ENCODE measurements at regions not wholly inside any gene's neighbourhood (a gene's known extent, or its start where the extent isn't known, plus 50 kb on each side); places are given as distances from the start of the nearest gene placed in this dataset.

DNA sequence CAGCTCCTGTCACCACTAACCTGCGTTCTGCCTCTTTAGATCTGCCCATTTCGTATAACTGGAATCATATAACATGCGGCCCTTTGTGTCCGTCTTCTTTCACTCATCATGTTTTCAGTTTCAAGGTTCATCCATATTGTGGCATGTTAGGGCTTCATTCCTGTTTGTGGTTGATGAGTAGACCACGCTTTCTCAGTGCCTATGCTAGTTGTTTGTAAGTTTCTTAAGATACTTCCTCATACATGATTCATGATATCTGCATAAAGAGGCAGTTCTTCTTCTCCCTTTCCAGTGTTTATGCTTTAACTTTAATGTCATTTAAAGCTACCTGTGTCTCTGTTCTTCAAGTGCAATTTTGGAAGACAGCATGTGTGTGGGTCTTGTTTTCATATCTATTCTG, 79.5 kb upstream of the FAM20C start:
- no peak for TF ChIP-seq POLR2A (IDR thresholded peaks at IDR 0.05; ENCODE audit: control extremely low read depth in 1 of 2, low read depth in 2 of 2, low read length in 2 of 2)
- TF ChIP-seq, protein P1, sequence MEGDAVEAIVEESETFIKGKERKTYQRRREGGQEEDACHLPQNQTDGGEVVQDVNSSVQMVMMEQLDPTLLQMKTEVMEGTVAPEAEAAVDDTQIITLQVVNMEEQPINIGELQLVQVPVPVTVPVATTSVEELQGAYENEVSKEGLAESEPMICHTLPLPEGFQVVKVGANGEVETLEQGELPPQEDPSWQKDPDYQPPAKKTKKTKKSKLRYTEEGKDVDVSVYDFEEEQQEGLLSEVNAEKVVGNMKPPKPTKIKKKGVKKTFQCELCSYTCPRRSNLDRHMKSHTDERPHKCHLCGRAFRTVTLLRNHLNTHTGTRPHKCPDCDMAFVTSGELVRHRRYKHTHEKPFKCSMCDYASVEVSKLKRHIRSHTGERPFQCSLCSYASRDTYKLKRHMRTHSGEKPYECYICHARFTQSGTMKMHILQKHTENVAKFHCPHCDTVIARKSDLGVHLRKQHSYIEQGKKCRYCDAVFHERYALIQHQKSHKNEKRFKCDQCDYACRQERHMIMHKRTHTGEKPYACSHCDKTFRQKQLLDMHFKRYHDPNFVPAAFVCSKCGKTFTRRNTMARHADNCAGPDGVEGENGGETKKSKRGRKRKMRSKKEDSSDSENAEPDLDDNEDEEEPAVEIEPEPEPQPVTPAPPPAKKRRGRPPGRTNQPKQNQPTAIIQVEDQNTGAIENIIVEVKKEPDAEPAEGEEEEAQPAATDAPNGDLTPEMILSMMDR (IDR thresholded peaks at IDR 0.05; ENCODE audit: control extremely low read depth in 1 of 3, insufficient read depth in 1 of 3, low read depth in 1 of 3, low read length in 3 of 3), result no peak
- no peak for TF ChIP-seq EP300 (IDR thresholded peaks at IDR 0.05; ENCODE audit: borderline replicate concordance in 1 of 2, low read depth in 2 of 2, low read length in 2 of 2)
- no peak for TF ChIP-seq POLR2AphosphoS5 (IDR thresholded peaks at IDR 0.05; ENCODE audit: low read depth, low read length)
- TF ChIP-seq HDAC2 (IDR thresholded peaks at IDR 0.05; ENCODE audit: borderline replicate concordance in 1 of 2, low read depth in 2 of 2, low read length in 2 of 2), result no peak
- TF ChIP-seq JUN (IDR thresholded peaks at IDR 0.05; ENCODE audit: low read depth, low read length), result no peak

All from H1 (cell line).